GM06990 (cell line): ENCODE measurements at regions not wholly inside any gene's neighbourhood (a gene's known extent, or its start where the extent isn't known, plus 50 kb on each side); places are given as distances from the start of the nearest gene placed in this dataset.

Source experiments
- DNase-seq: peaks from one replicate; pipeline ENCODE4 v3.0.0-alpha.2; 2011; ENCODE audit not compliant: insufficient read length; ENCODE audit errors: extremely low read depth
- H3K27me3 ChIP-seq: replicated peaks from 2 replicates; pipeline ENCODE4 v1.6.0; 2011; ENCODE audit warnings: low read length; ENCODE audit not compliant: control insufficient read depth, insufficient read depth
- H3K36me3 ChIP-seq: 2 replicates; pipeline ENCODE4 v1.5.1; 2011; ENCODE audit warnings: low read length; ENCODE audit not compliant: control insufficient read depth, insufficient read depth
- H3K4me3 ChIP-seq: replicated peaks from 2 replicates; pipeline ENCODE4 v1.5.1; 2011; ENCODE audit warnings: low read depth, mild to moderate bottlenecking, control low read depth, low read length
- CTCF ChIP-seq: IDR thresholded peaks from 2 replicates; pipeline ENCODE4 v1.5.1; 2011; ENCODE audit warnings: low read length, control low read depth, mild to moderate bottlenecking, inconsistent platforms; ENCODE audit not compliant: insufficient read depth, poor library complexity, severe bottlenecking

- DNase-seq, result no peak
- H3K27me3 ChIP-seq, result no peaks in the 10 kb centered on the region; the same call in 1 of the 2 replicates
- H3K36me3 ChIP-seq, result no peaks in the 10 kb centered on the region
- H3K4me3 ChIP-seq, result no peak overlapping the region
- TF ChIP-seq CTCF, result no peak
Observed at GRCh38 chr1:221239181-221239580, 359.9 kb downstream of the HLX start.

GRCh38 chr1:221239792-221240191, 360.5 kb downstream of the HLX start:
- DNase-seq, result no peak
- Histone ChIP-seq H3K27me3 (no peaks in the 10 kb centered on the region; the same call in 1 of the 2 replicates), H3K36me3 (no peaks in the 10 kb centered on the region), H3K4me3 (no peak overlapping the region)
- TF ChIP-seq CTCF, result no peak

GRCh38 chr1:221240690-221241089, 361.4 kb downstream of the HLX start:
- Histone ChIP-seq H3K36me3 (no peaks in the 10 kb centered on the region), H3K4me3 (no peak overlapping the region), H3K27me3 (no peaks in the 10 kb centered on the region; the same call in 1 of the 2 replicates)
- DNase-seq, result no peak
- no peak for TF ChIP-seq CTCF

- no peak for TF ChIP-seq CTCF
- Histone ChIP-seq H3K36me3 (no peaks in the 10 kb centered on the region), H3K4me3 (no peak overlapping the region), H3K27me3 (no peaks in the 10 kb centered on the region; the same call in 1 of the 2 replicates)
- DNase-seq, result no peak
Observed at GRCh38 chr1:221241157-221241556, 361.9 kb downstream of the HLX start.

- H3K27me3 ChIP-seq, result no peaks in the 10 kb centered on the region; the same call in 1 of the 2 replicates
- H3K36me3 ChIP-seq, result no peaks in the 10 kb centered on the region
- H3K4me3 ChIP-seq, result no peak overlapping the region
- no peak for DNase-seq
- no peak for TF ChIP-seq CTCF
Observed at GRCh38 chr1:221241592-221241991, 362.3 kb downstream of the HLX start.

GRCh38 chr1:221246067-221246466, 366.8 kb downstream of the HLX start:
- H3K36me3 ChIP-seq, result no peaks in the 10 kb centered on the region
- no peak overlapping the region for H3K4me3 ChIP-seq
- TF ChIP-seq CTCF, result no peak
- H3K27me3 ChIP-seq, result no peaks in the 10 kb centered on the region
- DNase-seq, result no peak
